ENCODE measurements at regions not wholly inside any gene's neighbourhood (a gene's known extent, or its start where the extent isn't known, plus 50 kb on each side); places are given as distances from the start of the nearest gene placed in this dataset.

GRCh38 chr12:90481748-90482147 lies 473.2 kb downstream of the CCER1 start:
- TF ChIP-seq CTCF (IDR thresholded peaks at IDR 0.05) (no peak), POLR2A (IDR thresholded peaks at IDR 0.05) (no peak)
